NCI-H748 treated with DMSO at 0.1 percent for 48 hours (cell line): ENCODE measurements at regions not wholly inside any gene's neighbourhood (a gene's known extent, or its start where the extent isn't known, plus 50 kb on each side); places are given as distances from the start of the nearest gene placed in this dataset.
A peak's percentile ranks its signal among the peaks of the same experiment; 100 is the strongest.

Experiments
- DNase-seq: peaks from one replicate; lab custom pipeline; 2025; lab: John Stamatoyannopoulos, UW

- no peak for DNase-seq
Measured at GRCh38 chr3:127136024-127136600, 56.8 kb upstream of the PRR23E start.

GRCh38 chr3:127136706-127137105 is 56.2 kb upstream of the PRR23E start:
- DNase-seq: no peak

- no peak for DNase-seq
Measured at GRCh38 chr3:127137113-127137512, 55.8 kb upstream of the PRR23E start.

- no peak for DNase-seq
Measured at GRCh38 chr3:127137757-127138536, 55.0 kb upstream of the PRR23E start.

GRCh38 chr3:127139601-127140500 is 53.1 kb upstream of the PRR23E start:
- no peak for DNase-seq

- no peak for DNase-seq
Measured at GRCh38 chr3:127140501-127141460, 52.1 kb upstream of the PRR23E start.

GRCh38 chr3:127141921-127142730 is 50.8 kb upstream of the PRR23E start:
- peak; percentile 85 for DNase-seq
